ENCODE measurements at regions not wholly inside any gene's neighbourhood (a gene's known extent, or its start where the extent isn't known, plus 50 kb on each side); places are given as distances from the start of the nearest gene placed in this dataset.

- Histone ChIP-seq H3K4me2 (no peak overlapping the region), H3K4me1 (ENCODE audit: insufficient read depth) (no peaks in the 10 kb centered on the region), H3K4me3 (no peak overlapping the region), H3F3A (replicated peaks; ENCODE audit: low read depth) (no peaks in the 10 kb centered on the region), H4K20me1 (replicated peaks; ENCODE audit: insufficient read depth) (no peaks in the 10 kb centered on the region), H3K27ac (ENCODE audit: low read depth) (no peak overlapping the region), H3K27me3 (ENCODE audit: insufficient read depth) (no peaks in the 10 kb centered on the region), H2AFZ (no peak overlapping the region), H3K36me3 (ENCODE audit: insufficient read depth) (no peaks in the 10 kb centered on the region), H3K9me2 (ENCODE audit: insufficient read depth) (no peaks in the 10 kb centered on the region), H3K79me2 (replicated peaks; ENCODE audit: insufficient read depth) (no peaks in the 10 kb centered on the region)
- TF ChIP-seq POLR2AphosphoS5 (IDR thresholded peaks at IDR 0.05; ENCODE audit: low read depth), result no peak
- TF ChIP-seq STAT1 (IDR thresholded peaks at IDR 0.05; ENCODE audit: unreplicated experiment), result no peak
- no peak for TF ChIP-seq NANOG (IDR thresholded peaks at IDR 0.05; ENCODE audit: borderline replicate concordance)
- TF ChIP-seq JUNB (IDR thresholded peaks at IDR 0.05; ENCODE audit: unreplicated experiment), result no peak
- no peak for TF ChIP-seq EZH2 (IDR thresholded peaks at IDR 0.05; ENCODE audit: low read depth, unreplicated experiment)
- no peak for TF ChIP-seq ZNF462 (CRISPR knock-in tag; IDR thresholded peaks at IDR 0.05)
- TF ChIP-seq EZH2phosphoT487 (IDR thresholded peaks at IDR 0.05; ENCODE audit: unreplicated experiment), result no peak
- Mint-ChIP-seq H3K4me3 (no peak overlapping the region), H3K27ac (no peak overlapping the region), H3K27me3 (ENCODE audit: insufficient read depth, low read depth, poor library complexity) (peaks cover 6% of the 10 kb centered on the region), H3K9me3 (no peaks in the 10 kb centered on the region), H3K4me1 (no peaks in the 10 kb centered on the region), H3K36me3 (ENCODE audit: low read depth) (no peaks in the 10 kb centered on the region)
- no peak for DNase-seq (ENCODE audit: low spot score)
- no peak for ATAC-seq
Observed at GRCh38 chr4:153844144-153844543, 55.3 kb upstream of the SFRP2 start.
